RWPE1 (cell line): ENCODE measurements at regions not wholly inside any gene's neighbourhood (a gene's known extent, or its start where the extent isn't known, plus 50 kb on each side); places are given as distances from the start of the nearest gene placed in this dataset.
A peak's percentile ranks its signal among the peaks of the same experiment; 100 is the strongest.

Experiments used
- CTCF ChIA-PET: fragments of 350-600 bp; sonication (Branson Sonifier 250); formaldehyde crosslinking; extraction: SDS; loops from one replicate; lab custom pipeline; 2021; lab: Yijun Ruan, JAX
- POLR2A ChIA-PET: fragments of 400-600 bp; formaldehyde crosslinking; extraction: SDS; loops from one replicate; lab custom pipeline; 2020; ENCODE audit warnings: antibody characterized with exemption; ENCODE audit not compliant: low non-redundant PET; lab: Yijun Ruan, JAX
- DNase-seq: peaks from one replicate; pipeline ENCODE4 v3.0.0; 2012; ENCODE audit warnings: low spot score
- H3K27ac ChIP-seq: fragments of 450-650 bp; 2 replicates; pipeline ENCODE4 v1.5.1; 2017
- CTCF ChIP-seq: fragments of 450-650 bp; conservative IDR thresholded peaks from 2 replicates; pipeline ENCODE4 v1.5.1; 2017; ENCODE audit warnings: low read depth, mild to moderate bottlenecking

DNA sequence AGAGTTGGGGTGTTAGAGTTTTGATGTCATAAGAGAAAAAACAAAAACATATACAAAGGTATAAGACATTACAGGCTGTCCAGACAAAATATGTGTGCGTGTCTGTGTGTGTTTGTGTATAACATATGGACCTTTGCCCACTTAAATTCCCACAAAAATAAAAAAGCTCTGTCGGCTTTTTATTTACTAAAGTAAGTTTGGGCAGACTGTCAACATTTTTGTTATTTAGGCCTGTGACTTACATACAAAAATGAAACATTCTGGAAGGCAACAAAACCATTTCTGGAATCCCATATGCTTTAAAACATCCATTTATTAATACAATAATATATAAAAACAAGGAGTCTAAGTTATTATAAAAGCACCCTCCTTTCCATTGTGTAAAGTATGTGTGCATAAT is 960.1 kb upstream of the FAT3 start:
- TF ChIP-seq CTCF, result no peak
- DNase-seq, result no peak
- POLR2A ChIA-PET, result no interaction called here
- CTCF ChIA-PET, result interaction anchor here (0.9 kb wide), 1 partner anchor 16 kb away, joined by 3 read pairs; no protein-coding TSS in a partner anchor
- H3K27ac ChIP-seq, result no peak overlapping the region

- ChIA-PET CTCF (interaction anchor here (0.9 kb wide), 1 partner anchor 15 kb away, joined by 3 read pairs; no protein-coding TSS in a partner anchor), POLR2A (no interaction called here)
- no peak for TF ChIP-seq CTCF
- no peak overlapping the region for H3K27ac ChIP-seq
- no peak for DNase-seq
Observed at GRCh38 chr11:91263496-91264365, 960.9 kb upstream of the FAT3 start.

DNA sequence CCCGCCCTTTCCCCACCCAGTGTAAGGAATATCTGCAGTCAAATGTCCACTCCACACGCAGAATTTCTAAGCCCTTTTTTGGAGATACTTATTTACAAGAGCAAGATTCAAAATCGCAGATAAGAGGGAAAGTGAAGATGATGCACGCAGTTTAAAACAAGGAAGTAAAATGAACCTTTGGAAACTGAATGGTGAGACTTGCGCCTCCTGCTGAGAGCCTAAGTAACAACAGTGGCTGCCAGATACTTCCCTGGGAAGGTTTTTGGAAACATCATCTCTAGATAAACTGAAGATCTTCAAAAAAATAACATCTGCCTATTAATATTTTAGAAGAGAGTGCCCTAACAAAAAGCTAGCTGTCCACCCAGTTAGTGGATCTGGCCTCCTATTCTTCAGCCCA is 963.1 kb upstream of the FAT3 start:
- no peak for DNase-seq
- ChIA-PET POLR2A (no interaction called here), CTCF (no interaction called here)
- H3K27ac ChIP-seq, result no peak overlapping the region
- no peak for TF ChIP-seq CTCF

DNA sequence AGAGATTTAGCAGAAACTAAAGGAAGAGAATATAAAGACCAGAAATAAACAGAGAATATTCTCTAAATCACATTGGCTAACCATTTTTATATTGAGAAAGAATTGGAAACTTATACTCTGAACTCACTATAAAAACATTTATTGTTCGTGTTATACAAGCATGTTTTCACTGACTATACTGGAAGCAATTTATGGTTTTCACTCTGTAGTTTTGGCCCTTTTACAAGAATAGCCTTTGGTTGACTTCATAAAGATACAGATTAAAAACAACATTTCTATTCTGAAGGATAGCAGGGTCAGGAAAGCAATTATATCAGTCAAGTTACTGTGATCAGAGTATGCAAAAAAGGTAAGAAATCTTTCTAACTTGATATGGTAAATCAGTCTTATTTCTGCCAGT is 965.7 kb upstream of the FAT3 start:
- no peak for DNase-seq
- POLR2A ChIA-PET, result no interaction called here
- TF ChIP-seq CTCF, result no peak
- CTCF ChIA-PET, result no interaction called here
- H3K27ac ChIP-seq, result no peak overlapping the region

DNA sequence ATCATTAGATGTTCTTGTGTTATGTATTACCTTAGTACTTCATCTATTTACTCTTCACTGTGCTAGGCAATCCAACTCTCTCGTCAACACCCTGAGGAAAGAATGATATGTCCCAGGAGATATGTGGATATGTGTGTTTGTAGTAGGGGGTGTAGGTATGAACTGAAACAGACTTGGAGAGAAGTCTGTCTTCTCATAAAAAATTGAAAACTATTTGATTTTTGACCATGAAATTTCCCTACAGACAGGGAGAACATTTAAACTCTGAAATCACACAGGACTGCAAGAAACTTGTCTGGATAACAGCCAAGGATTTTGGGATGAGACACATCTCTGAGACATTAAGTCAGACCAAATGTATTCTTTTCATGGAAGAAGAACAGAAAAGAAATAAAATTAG is 967.0 kb upstream of the FAT3 start:
- CTCF ChIA-PET, result no interaction called here
- POLR2A ChIA-PET, result no interaction called here
- no peak overlapping the region for H3K27ac ChIP-seq
- DNase-seq, result no peak
- no peak for TF ChIP-seq CTCF

DNA sequence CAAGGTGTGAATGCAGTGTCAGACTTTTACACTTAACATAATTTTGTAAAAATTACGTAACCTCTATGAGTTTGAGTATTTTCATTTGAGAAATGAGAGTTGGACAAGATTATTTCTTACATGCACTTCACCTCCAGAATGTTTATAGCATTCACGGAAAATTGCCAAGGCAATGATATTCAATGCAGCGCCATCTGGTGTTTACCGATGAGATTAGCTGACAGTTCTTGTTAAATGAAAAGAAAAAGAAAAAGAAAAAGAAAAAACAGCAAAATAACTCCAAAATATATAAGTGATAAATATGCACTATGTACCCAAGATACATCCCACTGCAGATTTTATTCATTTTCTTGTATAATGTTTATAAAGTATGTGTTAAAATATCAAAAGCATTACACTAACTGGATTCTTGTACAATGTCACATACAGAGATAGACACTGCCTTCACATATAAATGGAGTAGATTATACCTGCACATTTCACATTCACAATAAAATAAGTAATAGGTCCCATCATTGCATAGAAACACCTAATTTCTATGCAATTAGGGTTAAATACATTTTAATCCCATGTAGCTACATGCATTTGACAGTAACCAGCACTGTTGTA is 976.3 kb upstream of the FAT3 start:
- ChIA-PET POLR2A (no interaction called here), CTCF (interaction anchor here (0.6 to 1.0 kb wide), 7 partner anchors 16 to 608 kb away, joined by 3 to 8 read pairs (median 3); no protein-coding TSS in a partner anchor)
- peak; percentile 12 for DNase-seq
- peak; percentile 73 for TF ChIP-seq CTCF
- H3K27ac ChIP-seq, result no peak overlapping the region
